GM21619 (cell line): ENCODE measurements at regions not wholly inside any gene's neighbourhood (a gene's known extent, or its start where the extent isn't known, plus 50 kb on each side); places are given as distances from the start of the nearest gene placed in this dataset.

ENCODE experiments used
- ATAC-seq: cut with Tn5 transposase; IDR thresholded peaks from one replicate; pipeline ENCODE4 v1.9.1; 2021; ENCODE audit not compliant: unreplicated experiment

- no peak for ATAC-seq
Observed at GRCh38 chr2:235244255-235245220, 249.3 kb upstream of the AGAP1 start.

GRCh38 chr2:235247001-235247400 lies 246.8 kb upstream of the AGAP1 start:
- ATAC-seq: no peak

GRCh38 chr2:235255693-235256092 lies 238.2 kb upstream of the AGAP1 start:
- no peak for ATAC-seq

GRCh38 chr2:235257590-235257989 lies 236.3 kb upstream of the AGAP1 start:
- no peak for ATAC-seq

- no peak for ATAC-seq
Observed at GRCh38 chr2:235262750-235263149, 231.1 kb upstream of the AGAP1 start.

- ATAC-seq: no peak
Observed at GRCh38 chr2:235263205-235264120, 230.4 kb upstream of the AGAP1 start.

GRCh38 chr2:235264121-235264493 lies 229.7 kb upstream of the AGAP1 start:
- ATAC-seq: no peak

- no peak for ATAC-seq
Observed at GRCh38 chr2:235264512-235264911, 229.3 kb upstream of the AGAP1 start.

- ATAC-seq: no peak
Observed at GRCh38 chr2:235265348-235265965, 228.4 kb upstream of the AGAP1 start.

- no peak for ATAC-seq
Observed at GRCh38 chr2:235267251-235267650, 226.6 kb upstream of the AGAP1 start.

- ATAC-seq: no peak
Observed at GRCh38 chr2:235268535-235268934, 225.3 kb upstream of the AGAP1 start.

- peak; percentile 57 for ATAC-seq
Observed at GRCh38 chr2:235270291-235270690, 223.6 kb upstream of the AGAP1 start.

GRCh38 chr2:235270956-235271355 lies 222.9 kb upstream of the AGAP1 start:
- peak; percentile 96 for ATAC-seq

- ATAC-seq: no peak
Observed at GRCh38 chr2:235271936-235272335, 221.9 kb upstream of the AGAP1 start.

GRCh38 chr2:235274023-235274422 lies 219.8 kb upstream of the AGAP1 start:
- no peak for ATAC-seq

GRCh38 chr2:235277485-235277884 lies 216.4 kb upstream of the AGAP1 start:
- no peak for ATAC-seq

GRCh38 chr2:235278771-235279355 lies 215.0 kb upstream of the AGAP1 start:
- ATAC-seq: no peak

- ATAC-seq: no peak
Observed at GRCh38 chr2:235279965-235280364, 213.9 kb upstream of the AGAP1 start.

- no peak for ATAC-seq
Observed at GRCh38 chr2:235283246-235283645, 210.6 kb upstream of the AGAP1 start.

- no peak for ATAC-seq
Observed at GRCh38 chr2:235286622-235287374, 207.0 kb upstream of the AGAP1 start.
